B cell (primary cell): ENCODE measurements at regions not wholly inside any gene's neighbourhood (a gene's known extent, or its start where the extent isn't known, plus 50 kb on each side); places are given as distances from the start of the nearest gene placed in this dataset.

Experiments
- ATAC-seq: fragments of 200-7000 bp; cut with Tn5 transposase; one replicate; pipeline ENCODE4 v1.10.0; 2021; ENCODE audit warnings: low read depth, mild to moderate bottlenecking, moderate number of reproducible peaks, moderate library complexity
- CTCF ChIA-PET: fragments of 350-600 bp; sonication (Branson Sonifier 250); formaldehyde crosslinking; loops from one replicate; lab custom pipeline; 2021; ENCODE audit warnings: antibody characterized with exemption, inconsistent platforms; lab: Charles Lee
- POLR2A ChIA-PET: fragments of 350-600 bp; sonication (Branson Sonifier 250); formaldehyde crosslinking; loops from one replicate; lab custom pipeline; 2021; ENCODE audit warnings: antibody characterized with exemption; lab: Charles Lee
- DNase-seq: peaks from one replicate; pipeline ENCODE4 v3.0.0; 2013
- H2AFZ ChIP-seq: 2 replicates; pipeline ENCODE4 v1.6.1; 2012; ENCODE audit warnings: mild to moderate bottlenecking, low read depth, low read length; ENCODE audit not compliant: insufficient read depth, poor library complexity, severe bottlenecking
- H3K27ac ChIP-seq, 2 donors: 1 replicate in 1 of 2; 2 replicates in 1 of 2; pipeline ENCODE4 v1.5.1; 2012 to 2013; ENCODE audit warnings: low read length in 2 of 2, mild to moderate bottlenecking in 2 of 2, moderate library complexity in 1 of 2
- H3K27me3 ChIP-seq, 4 experiments: fragments of 200-600 bp in 1 of 4; sonication (generic) in 1 of 4; replicated peaks in 1 of 4; 1 replicate in 2 of 4; 2 replicates in 2 of 4; pipeline versions ENCODE4 v1.6.1 to v1.7.0; 2013 to 2016; ENCODE audit warnings: low read length in 3 of 4, mild to moderate bottlenecking in 2 of 4, mixed read lengths in 1 of 4, moderate library complexity in 1 of 4; ENCODE audit not compliant: insufficient read depth in 4 of 4, control insufficient read depth in 3 of 4; ENCODE audit errors: control extremely low read depth in 1 of 4
- H3K36me3 ChIP-seq, 2 experiments: replicated peaks in 1 of 2; 1 replicate in 1 of 2; 2 replicates in 1 of 2; pipeline versions ENCODE4 v1.6.1 to v1.7.1; 2013; ENCODE audit warnings: low read length in 1 of 2; ENCODE audit not compliant: insufficient read depth in 2 of 2, control insufficient read depth in 1 of 2; ENCODE audit errors: control extremely low read depth in 1 of 2, extremely low read depth in 1 of 2
- H3K4me1 ChIP-seq, 2 donors: fragments of 200-600 bp in 1 of 2; sonication (generic) in 1 of 2; 1 replicate in 1 of 2; 2 replicates in 1 of 2; pipeline versions ENCODE4 v1.5.1 to v1.6.1; 2013 to 2017; ENCODE audit warnings: low read length in 2 of 2; ENCODE audit not compliant: control insufficient read depth in 2 of 2, insufficient read depth in 2 of 2
- H3K4me2 ChIP-seq: replicated peaks from 2 replicates; pipeline ENCODE3; 2012; ENCODE audit warnings: mild to moderate bottlenecking, low read depth, low read length; ENCODE audit not compliant: poor library complexity, severe bottlenecking
- H3K4me3 ChIP-seq, 5 experiments: fragments of 200-600 bp in 1 of 5; sonication (generic) in 1 of 5; 1 replicate in 3 of 5; 2 replicates in 2 of 5; pipeline versions ENCODE4 v1.5.1 to v1.7.0; 2011 to 2016; ENCODE audit warnings: low read length in 4 of 5, mild to moderate bottlenecking in 4 of 5, low read depth in 2 of 5, control low read depth in 1 of 5, moderate library complexity in 1 of 5; ENCODE audit not compliant: insufficient read depth in 1 of 5; ENCODE audit errors: control extremely low read depth in 1 of 5, extremely low read depth in 1 of 5
- H3K79me2 ChIP-seq: fragments of 200-600 bp; sonication (generic); one replicate; pipeline ENCODE4 v1.6.0; 2016; ENCODE audit warnings: low read length; ENCODE audit not compliant: control insufficient read depth, insufficient read depth
- H3K9ac ChIP-seq: fragments of 200-600 bp; sonication (generic); 2 replicates; pipeline ENCODE4 v1.6.1; 2017; ENCODE audit warnings: mild to moderate bottlenecking, low read length, moderate library complexity
- H3K9me3 ChIP-seq, 3 donors: one replicate each; pipeline versions ENCODE4 v1.6.1 to v1.7.1; 2013; ENCODE audit warnings: low read length in 2 of 3; ENCODE audit not compliant: control insufficient read depth in 2 of 3, insufficient read depth in 1 of 3; ENCODE audit errors: control extremely low read depth in 1 of 3
- H4K20me1 ChIP-seq: 2 replicates; pipeline ENCODE4 v1.6.0; 2012; ENCODE audit warnings: mild to moderate bottlenecking, low read length; ENCODE audit not compliant: insufficient read depth, control insufficient read depth, poor library complexity, severe bottlenecking
- H3K27ac Mint-ChIP-seq: one replicate; pipeline ENCODE4 v1.8.0; 2021; ENCODE audit warnings: mixed read lengths
- H3K27me3 Mint-ChIP-seq: one replicate; pipeline ENCODE4 v1.8.0; 2021; ENCODE audit warnings: mixed read lengths
- H3K4me1 Mint-ChIP-seq: one replicate; pipeline ENCODE4 v1.8.0; 2021; ENCODE audit warnings: mixed read lengths
- H3K4me3 Mint-ChIP-seq: one replicate; pipeline ENCODE4 v1.8.0; 2021; ENCODE audit warnings: mixed read lengths
- H3K9me3 Mint-ChIP-seq: one replicate; pipeline ENCODE4 v1.8.0; 2022; ENCODE audit warnings: mixed read lengths; ENCODE audit not compliant: insufficient read depth
- CTCF ChIP-seq: fragments of 200-600 bp; IDR thresholded peaks from one replicate; pipeline ENCODE4 v1.8.0; 2022; ENCODE audit warnings: antibody characterized with exemption, mild to moderate bottlenecking
- EZH2 ChIP-seq: IDR thresholded peaks from 2 replicates; pipeline ENCODE4 v1.6.1; 2012; ENCODE audit warnings: borderline replicate concordance, low read depth, mild to moderate bottlenecking, moderate library complexity, low read length; ENCODE audit not compliant: insufficient read depth, poor library complexity, severe bottlenecking
- whole genome bisulfite sequencing: methylation state at CpG from one replicate; pipeline ENCODE4 v1.1.5; 2013; ENCODE audit warnings: missing lambda C conversion rate; ENCODE audit not compliant: insufficient coverage; 5-methylcytosine and 5-hydroxymethylcytosine counted together
- intact Hi-C: fragments of 100-400 bp; cut with micrococcal nuclease; formaldehyde crosslinking; loops from one replicate; pipeline ENCODE4 v1.10.0; 2022

- WGBS, result no CpG with 5 or more reads among the region's 2 CpGs
- H3K4me1 Mint-ChIP-seq, result no peaks in the 10 kb centered on the region
- no peaks in the 10 kb centered on the region for H3K36me3 ChIP-seq
- H4K20me1 ChIP-seq, result no peaks in the 10 kb centered on the region
- H3K79me2 ChIP-seq, result no peaks in the 10 kb centered on the region
- CTCF ChIA-PET, result no interaction called here
- no peak overlapping the region for H3K27ac ChIP-seq
- no peaks in the 10 kb centered on the region for H3K4me1 ChIP-seq
- intact Hi-C loops, result no loop called here
- POLR2A ChIA-PET, result no interaction called here
- H3K27me3 Mint-ChIP-seq, result no peaks in the 10 kb centered on the region
- no peak overlapping the region for H2AFZ ChIP-seq
- peaks cover 0 to 2% (median 0%) of the 10 kb centered on the region in 3 donors for H3K9me3 ChIP-seq
- no peak overlapping the region for H3K9ac ChIP-seq
- no peak for DNase-seq
- no peak overlapping the region for H3K4me3 ChIP-seq
- no peak overlapping the region for H3K4me3 Mint-ChIP-seq
- H3K4me2 ChIP-seq, result no peak overlapping the region
- no peaks in the 10 kb centered on the region for H3K27me3 ChIP-seq
- H3K27ac Mint-ChIP-seq, result no peak overlapping the region
- no peak for ATAC-seq
- H3K9me3 Mint-ChIP-seq, result no peaks in the 10 kb centered on the region
- TF ChIP-seq CTCF (no peak), EZH2 (no peak)
Observed at GRCh38 chr9:103755441-103755840, 338.7 kb upstream of the SMC2 start.

- ChIA-PET CTCF (no interaction called here), POLR2A (no interaction called here)
- WGBS, result no CpG with 5 or more reads among the region's 1 CpG
- Histone ChIP-seq H3K79me2 (no peaks in the 10 kb centered on the region), H3K36me3 (no peaks in the 10 kb centered on the region), H3K4me2 (no peak overlapping the region), H2AFZ (no peak overlapping the region), H3K4me3 (no peak overlapping the region), H3K27me3 (no peaks in the 10 kb centered on the region), H3K27ac (no peak overlapping the region), H3K9me3 (peaks cover 0 to 2% (median 0%) of the 10 kb centered on the region in 3 donors), H4K20me1 (no peaks in the 10 kb centered on the region), H3K4me1 (no peaks in the 10 kb centered on the region), H3K9ac (no peak overlapping the region)
- TF ChIP-seq CTCF (no peak), EZH2 (no peak)
- ATAC-seq, result no peak
- Mint-ChIP-seq H3K27ac (no peak overlapping the region), H3K4me1 (no peaks in the 10 kb centered on the region), H3K27me3 (no peaks in the 10 kb centered on the region), H3K4me3 (no peak overlapping the region), H3K9me3 (no peaks in the 10 kb centered on the region)
- no peak for DNase-seq
- intact Hi-C loops, result no loop called here
Observed at GRCh38 chr9:103755986-103756385, 338.1 kb upstream of the SMC2 start.
